Keratinocyte (primary cell): ENCODE measurements at regions not wholly inside any gene's neighbourhood (a gene's known extent, or its start where the extent isn't known, plus 50 kb on each side); places are given as distances from the start of the nearest gene placed in this dataset.

Experiments used
- CTCF ChIP-seq, 3 experiments: IDR thresholded peaks in 1 of 3; conservative IDR thresholded peaks in 1 of 3; optimal IDR thresholded peaks in 1 of 3; 2 replicates in 2 of 3; 3 replicates in 1 of 3; pipeline versions ENCODE3 to v1.5.1; 2011; ENCODE audit warnings: low read length in 3 of 3, mild to moderate bottlenecking in 3 of 3, moderate library complexity in 2 of 3, control low read depth in 1 of 3, inconsistent platforms in 1 of 3; ENCODE audit not compliant: insufficient read depth in 2 of 3; ENCODE audit errors: extremely low read depth in 1 of 3
- EZH2 ChIP-seq: IDR thresholded peaks from one replicate; pipeline ENCODE4 v1.6.1; 2012; ENCODE audit warnings: inconsistent platforms, mild to moderate bottlenecking, low read length, moderate library complexity

GRCh38 chr2:104340879-104341828 lies 512.8 kb upstream of the POU3F3 start:
- no peak for TF ChIP-seq CTCF (optimal IDR thresholded peaks at IDR 0.05 in 1 of 3, IDR thresholded peaks at IDR 0.05 in 1 of 3, conservative IDR thresholded peaks at IDR 0.05 in 1 of 3; ENCODE audit: extremely low read depth in 1 of 3, insufficient read depth in 2 of 3, low read length in 3 of 3)
- no peak for TF ChIP-seq EZH2
